ENCODE measurements at regions not wholly inside any gene's neighbourhood (a gene's known extent, or its start where the extent isn't known, plus 50 kb on each side); places are given as distances from the start of the nearest gene placed in this dataset.

DNA sequence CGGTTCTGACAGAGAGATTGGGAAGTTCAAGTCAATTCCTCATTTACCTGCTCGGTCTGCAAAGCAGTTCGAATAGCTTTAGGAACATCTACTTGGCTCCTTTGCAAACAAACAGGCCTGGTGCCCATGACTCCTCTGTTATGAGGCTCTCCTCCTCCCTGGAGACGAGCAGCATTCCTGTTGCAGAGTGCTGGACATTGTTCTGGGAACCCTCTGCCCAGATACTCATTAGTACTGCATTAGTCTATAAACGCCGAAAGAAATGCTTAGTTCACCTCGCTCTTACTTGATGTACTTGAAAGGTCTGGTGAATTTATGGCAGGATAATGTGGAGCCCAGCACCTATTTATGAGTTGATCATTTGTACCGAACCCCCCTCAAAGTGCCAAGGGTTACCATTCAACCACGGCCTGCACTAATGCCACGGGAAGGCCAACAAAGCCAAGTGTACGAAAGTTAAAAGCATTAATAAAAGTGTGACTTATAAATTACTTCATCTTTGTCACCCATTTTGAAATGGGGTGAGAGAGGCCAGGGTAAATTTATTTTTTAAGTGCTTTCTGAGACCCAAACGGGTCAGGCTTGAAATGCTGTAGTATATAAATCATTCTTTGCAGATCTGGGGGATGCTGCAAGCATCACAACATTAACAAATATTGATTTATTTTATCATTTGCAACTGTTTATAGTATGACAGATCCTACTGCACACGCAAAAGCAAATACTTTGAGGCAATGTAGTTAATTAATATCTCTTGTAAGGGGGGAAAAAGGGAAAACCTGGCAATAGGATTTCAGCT is 478.9 kb upstream of the PSMD7 start:
- Histone ChIP-seq H2BK20ac (ENCODE audit: low read length) (no peak overlapping the region), H3K36me3 (ENCODE audit: control insufficient read depth in 2 of 4, insufficient read depth in 4 of 4, low read length in 3 of 4) (no peaks in the 10 kb centered on the region), H2AK5ac (ENCODE audit: low read depth, low read length) (no peak overlapping the region), H2BK15ac (ENCODE audit: low read length) (no peak overlapping the region), H2BK120ac (replicated peaks; ENCODE audit: low read depth, low read length) (no peak overlapping the region), H2BK5ac (ENCODE audit: low read depth, low read length) (no peak overlapping the region), H3K18ac (ENCODE audit: extremely low read depth, low read length) (no peak overlapping the region), H4K8ac (ENCODE audit: extremely low read depth, insufficient read depth, low read length) (no peak overlapping the region), H3K23me2 (ENCODE audit: low read depth, low read length) (no peaks in the 10 kb centered on the region; the same call in 1 of the 2 replicates), H3K23ac (ENCODE audit: insufficient read length) (no peak overlapping the region), H3K14ac (ENCODE audit: insufficient read length) (no peak overlapping the region), H3K79me1 (ENCODE audit: low read depth, low read length) (no peaks in the 10 kb centered on the region), H4K91ac (replicated peaks; ENCODE audit: insufficient read length, low read length) (no peak overlapping the region), H3K79me2 (ENCODE audit: control insufficient read depth in 1 of 2, insufficient read depth in 2 of 2, low read length in 2 of 2) (no peaks in the 10 kb centered on the region), H3K56ac (replicated peaks; ENCODE audit: insufficient read length, low read depth, low read length) (no peak overlapping the region), H4K20me1 (replicated peaks in 1 of 2; ENCODE audit: control insufficient read depth in 1 of 2, insufficient read depth in 2 of 2, low read length in 2 of 2) (no peaks in the 10 kb centered on the region), H3K9me3 (ENCODE audit: insufficient read depth in 2 of 2, low read depth in 1 of 2, low read length in 1 of 2) (no peaks in the 10 kb centered on the region), H3K27me3 (replicated peaks in 1 of 4; ENCODE audit: control insufficient read depth in 3 of 4, extremely low read depth in 1 of 4, insufficient read depth in 3 of 4, low read length in 3 of 4) (no peaks in the 10 kb centered on the region), H3K4ac (replicated peaks; ENCODE audit: insufficient read length, low read depth, low read length) (no peak overlapping the region), H4K5ac (ENCODE audit: insufficient read length, low read depth, low read length) (no peak overlapping the region), H3K27ac (ENCODE audit: low read depth, low read length) (no peak overlapping the region), H3K9ac (replicated peaks in 1 of 4; ENCODE audit: extremely low read depth in 1 of 4, low read depth in 3 of 4, low read length in 3 of 4) (no peak overlapping the region), H3K4me1 (replicated peaks in 1 of 4; ENCODE audit: control insufficient read depth in 3 of 4, insufficient read depth in 4 of 4, low read length in 3 of 4) (no peaks in the 10 kb centered on the region), H2BK12ac (ENCODE audit: low read depth, low read length) (no peak overlapping the region), H3K4me2 (ENCODE audit: insufficient read depth in 1 of 2, low read depth in 2 of 2, low read length in 2 of 2) (no peak overlapping the region), H2AFZ (ENCODE audit: low read length) (no peak overlapping the region), H3K4me3 (ENCODE audit: extremely low read depth in 1 of 4, insufficient read depth in 2 of 4, low read depth in 3 of 4, low read length in 4 of 4) (no peak overlapping the region)
- CTCF ChIA-PET (ENCODE audit: partially characterized antibody) = no interaction called here
- WGBS, 2 experiments (ENCODE audit: extremely low coverage in 1 of 2, insufficient coverage in 1 of 2, insufficient read length in 1 of 2, insufficient replicate concordance in 2 of 2, low coverage in 1 of 2, low lambda C conversion rate in 2 of 2, missing lambda C conversion rate in 1 of 2) = 88% methylated on average over 13 of the region's 13 CpGs; no CpG with 5 or more reads in 1 of the 2 experiments
- POLR2A ChIA-PET (ENCODE audit: partially characterized antibody) = interaction anchor here (1.6 kb wide), 1 partner anchor 10 kb away, joined by 3 read pairs; no protein-coding TSS in a partner anchor
- FAIRE-seq (no peak), DNase-seq (ENCODE audit: low read depth in 1 of 2, low spot score in 2 of 2) (no peak)
- TF ChIP-seq SIN3A (conservative IDR thresholded peaks at IDR 0.05 in 1 of 2, IDR thresholded peaks at IDR 0.05 in 1 of 2; ENCODE audit: low read depth in 1 of 2, low read length in 2 of 2) = no peak
- no peak for TF ChIP-seq POLR2A (IDR thresholded peaks at IDR 0.05; ENCODE audit: control extremely low read depth in 1 of 2, low read depth in 2 of 2, low read length in 2 of 2)

All from H1 (cell line).